ENCODE measurements at regions not wholly inside any gene's neighbourhood (a gene's known extent, or its start where the extent isn't known, plus 50 kb on each side); places are given as distances from the start of the nearest gene placed in this dataset.

DNA sequence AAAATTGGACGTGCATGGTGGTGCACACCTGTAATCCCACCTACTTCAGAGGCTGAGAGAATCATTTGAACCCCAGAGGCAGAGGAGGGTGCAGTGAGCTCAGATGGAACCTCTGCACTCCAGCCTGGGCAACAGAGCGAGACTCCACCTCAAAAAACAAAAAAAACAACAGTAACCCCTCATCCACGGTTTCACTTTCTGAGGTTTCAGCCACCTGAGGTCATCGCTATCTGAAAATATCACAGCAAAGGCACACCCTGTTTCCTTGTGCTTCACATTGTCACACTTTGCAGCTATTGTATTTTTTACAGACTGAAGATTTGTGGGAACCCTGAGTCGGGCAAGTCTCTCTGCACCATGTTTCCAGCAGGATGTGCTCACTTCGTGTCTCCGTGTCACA lies 54.1 kb upstream of the FOXQ1 start:
- peak; percentile 17 for DNase-seq (ENCODE audit: low read depth)
- TF ChIP-seq, protein P1, sequence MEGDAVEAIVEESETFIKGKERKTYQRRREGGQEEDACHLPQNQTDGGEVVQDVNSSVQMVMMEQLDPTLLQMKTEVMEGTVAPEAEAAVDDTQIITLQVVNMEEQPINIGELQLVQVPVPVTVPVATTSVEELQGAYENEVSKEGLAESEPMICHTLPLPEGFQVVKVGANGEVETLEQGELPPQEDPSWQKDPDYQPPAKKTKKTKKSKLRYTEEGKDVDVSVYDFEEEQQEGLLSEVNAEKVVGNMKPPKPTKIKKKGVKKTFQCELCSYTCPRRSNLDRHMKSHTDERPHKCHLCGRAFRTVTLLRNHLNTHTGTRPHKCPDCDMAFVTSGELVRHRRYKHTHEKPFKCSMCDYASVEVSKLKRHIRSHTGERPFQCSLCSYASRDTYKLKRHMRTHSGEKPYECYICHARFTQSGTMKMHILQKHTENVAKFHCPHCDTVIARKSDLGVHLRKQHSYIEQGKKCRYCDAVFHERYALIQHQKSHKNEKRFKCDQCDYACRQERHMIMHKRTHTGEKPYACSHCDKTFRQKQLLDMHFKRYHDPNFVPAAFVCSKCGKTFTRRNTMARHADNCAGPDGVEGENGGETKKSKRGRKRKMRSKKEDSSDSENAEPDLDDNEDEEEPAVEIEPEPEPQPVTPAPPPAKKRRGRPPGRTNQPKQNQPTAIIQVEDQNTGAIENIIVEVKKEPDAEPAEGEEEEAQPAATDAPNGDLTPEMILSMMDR (IDR thresholded peaks at IDR 0.05; ENCODE audit: insufficient read depth, low read depth, low read length, missing control alignments) = no peak
- H3K4me3 ChIP-seq (ENCODE audit: low read depth, low read length) = no peak overlapping the region

DNA sequence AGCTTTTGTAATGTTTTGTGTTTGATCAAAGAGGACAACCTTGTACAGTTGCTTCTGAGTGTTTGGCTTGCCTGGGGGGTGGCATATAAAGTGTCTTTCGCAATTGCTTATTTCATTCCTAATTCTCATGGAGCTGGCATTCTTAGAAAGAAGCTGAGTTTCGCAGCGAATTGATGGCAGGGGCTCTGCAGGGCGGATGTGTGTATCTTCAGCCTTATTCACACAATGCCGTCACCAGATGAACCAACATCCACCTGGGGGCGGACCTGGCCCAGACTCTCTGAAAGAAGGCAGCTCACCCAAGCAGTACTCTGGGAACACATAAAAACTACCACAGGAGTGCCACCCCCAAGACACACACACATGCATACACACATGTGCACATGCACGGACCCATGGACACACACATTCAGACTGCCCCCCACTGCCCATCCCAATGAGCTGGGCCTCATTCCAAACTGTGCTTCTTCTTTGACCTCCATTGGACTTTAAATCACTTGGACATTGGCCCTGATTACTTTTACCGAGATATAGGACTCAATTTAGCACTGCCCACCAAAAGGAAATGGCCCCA lies 55.4 kb upstream of the FOXQ1 start:
- no peak for DNase-seq (ENCODE audit: low read depth)
- TF ChIP-seq, protein P1 (IDR thresholded peaks at IDR 0.05; ENCODE audit: insufficient read depth, low read depth, low read length, missing control alignments) = no peak
- no peak overlapping the region for H3K4me3 ChIP-seq (ENCODE audit: low read depth, low read length)

DNA sequence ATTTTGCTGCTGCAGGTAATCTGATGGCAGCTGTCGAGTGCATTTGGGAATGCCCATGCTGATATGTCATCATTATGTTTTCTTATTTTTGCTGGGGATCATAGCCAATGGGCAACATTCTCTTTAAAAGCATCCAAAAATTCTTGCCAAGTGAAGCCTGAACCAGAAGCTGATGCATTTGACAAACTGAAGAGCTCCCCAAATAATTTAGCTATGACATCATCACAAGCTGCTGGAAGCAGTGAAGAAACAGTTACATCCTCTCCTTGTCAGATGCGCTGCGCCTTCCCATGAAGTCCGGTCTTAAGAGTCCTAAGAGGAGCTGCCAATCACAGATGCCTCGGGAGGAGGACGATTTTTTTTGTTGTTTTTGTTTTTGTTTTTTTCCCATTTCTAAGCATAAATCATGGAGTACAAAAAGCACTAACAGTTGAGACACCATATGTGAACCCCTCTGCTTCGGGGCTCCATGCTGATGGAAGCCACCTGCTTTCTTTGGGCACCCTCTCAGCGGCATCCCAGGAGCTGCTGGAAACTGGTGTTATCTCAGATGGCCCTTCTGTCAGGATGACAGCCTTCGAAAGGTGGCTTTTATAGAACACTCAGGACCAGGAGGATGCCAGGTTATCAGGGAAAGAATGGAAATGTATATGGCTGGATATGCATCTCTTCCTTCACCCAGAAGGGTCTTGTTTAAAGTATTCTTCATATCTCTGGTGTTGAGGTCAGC lies 56.1 kb upstream of the FOXQ1 start:
- no peak for DNase-seq (ENCODE audit: low read depth)
- TF ChIP-seq, protein P1 (IDR thresholded peaks at IDR 0.05; ENCODE audit: insufficient read depth, low read depth, low read length, missing control alignments) = no peak
- no peak overlapping the region for H3K4me3 ChIP-seq (ENCODE audit: low read depth, low read length)

DNA sequence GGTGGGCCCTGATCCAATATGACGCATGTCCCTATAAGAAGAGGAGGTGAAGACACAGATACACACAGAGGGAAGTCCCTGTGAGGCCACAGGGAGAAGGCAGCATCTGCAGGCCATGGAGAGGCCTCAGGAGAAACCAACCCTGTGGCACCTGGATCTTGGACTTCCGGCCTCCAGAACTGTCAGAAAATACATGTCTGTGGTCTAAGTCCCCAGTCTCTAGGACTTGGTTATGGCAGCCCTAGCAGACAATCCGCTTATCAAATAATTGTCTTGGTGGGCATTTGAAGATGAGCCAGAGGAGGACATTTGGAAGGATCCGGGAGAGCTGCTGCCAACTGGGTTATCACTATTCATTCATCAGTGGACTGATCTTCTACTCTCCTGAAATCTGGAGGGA lies 57.6 kb upstream of the FOXQ1 start:
- no peak for DNase-seq (ENCODE audit: low read depth)
- H3K4me3 ChIP-seq (ENCODE audit: low read depth, low read length) = no peak overlapping the region
- TF ChIP-seq, protein P1 (IDR thresholded peaks at IDR 0.05; ENCODE audit: insufficient read depth, low read depth, low read length, missing control alignments) = no peak

DNA sequence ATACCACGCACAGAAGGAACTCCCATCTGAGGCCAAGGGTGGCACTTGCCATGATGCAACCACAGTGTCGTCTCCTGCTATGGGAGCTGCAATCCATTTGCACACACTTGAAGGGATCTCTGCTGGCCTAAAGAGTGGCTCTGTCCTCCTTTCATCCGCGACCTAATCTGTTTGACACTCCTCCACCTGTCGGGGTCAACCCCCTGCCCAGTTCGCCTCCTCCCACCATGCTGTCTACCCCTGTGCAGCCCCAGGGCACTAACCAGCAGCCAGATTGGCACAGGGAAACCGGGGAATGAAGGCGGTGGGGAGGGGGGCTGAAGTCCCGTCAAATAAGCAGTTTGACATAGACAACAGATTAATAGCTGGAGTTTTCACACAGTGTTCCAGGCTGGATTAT lies 58.1 kb upstream of the FOXQ1 start:
- no peak for DNase-seq (ENCODE audit: low read depth)
- no peak overlapping the region for H3K4me3 ChIP-seq (ENCODE audit: low read depth, low read length)
- TF ChIP-seq, protein P1 (IDR thresholded peaks at IDR 0.05; ENCODE audit: insufficient read depth, low read depth, low read length, missing control alignments) = no peak

DNA sequence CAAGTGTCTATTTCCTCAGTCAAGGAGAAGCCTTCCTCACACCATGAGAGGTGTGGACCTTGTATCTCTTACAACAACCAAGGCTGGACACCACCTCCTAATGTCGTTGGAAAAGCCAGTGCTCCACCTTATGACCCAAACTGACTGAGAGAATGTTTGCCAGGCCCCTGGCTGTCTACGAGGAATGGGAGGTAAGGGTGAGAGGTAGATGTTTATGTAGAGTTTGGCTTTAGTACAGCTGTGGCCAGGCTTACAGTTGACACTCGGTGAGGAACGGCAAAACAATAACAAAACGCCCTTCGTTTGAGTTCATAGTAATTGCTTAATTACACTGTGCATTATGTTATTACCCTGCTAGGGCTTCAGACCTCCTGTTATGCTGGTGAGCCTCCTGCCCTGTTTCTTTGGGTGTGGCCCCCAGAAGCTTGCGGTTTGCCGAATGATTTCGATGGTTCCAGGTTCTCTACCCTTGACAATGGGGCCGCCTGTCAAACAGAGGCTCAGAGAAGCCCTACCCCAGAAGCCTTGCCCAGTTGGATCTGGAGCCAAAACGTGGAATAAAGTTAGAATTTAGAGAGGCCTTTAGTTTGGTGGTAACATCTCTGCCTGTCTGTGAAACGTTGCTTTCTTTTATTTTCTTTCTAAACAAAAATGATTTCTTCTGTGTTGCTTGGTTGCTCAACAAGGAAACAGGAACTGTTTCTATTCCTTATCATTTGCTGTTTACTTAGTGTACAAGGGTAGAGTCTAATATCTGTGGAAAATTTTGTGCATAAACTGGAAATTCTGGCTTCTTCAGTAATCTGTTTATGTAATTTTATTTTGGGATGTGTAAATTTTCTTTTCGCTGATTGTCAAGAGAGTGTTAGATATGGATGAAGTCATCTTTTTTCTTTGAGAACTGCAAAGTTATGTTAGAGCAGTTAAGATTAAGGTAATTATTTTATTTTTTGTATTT lies 60.4 kb upstream of the FOXQ1 start:
- no peak overlapping the region for H3K4me3 ChIP-seq (ENCODE audit: low read depth, low read length)
- TF ChIP-seq, protein P1 (IDR thresholded peaks at IDR 0.05; ENCODE audit: insufficient read depth, low read depth, low read length, missing control alignments) = no peak
- DNase-seq (ENCODE audit: low read depth) = no peak
